NCI-H2029 (cell line): ENCODE measurements at regions not wholly inside any gene's neighbourhood (a gene's known extent, or its start where the extent isn't known, plus 50 kb on each side); places are given as distances from the start of the nearest gene placed in this dataset.
A peak's percentile ranks its signal among the peaks of the same experiment; 100 is the strongest.

Experiments used
- DNase-seq: peaks from one replicate; lab custom pipeline; 2025; lab: John Stamatoyannopoulos, UW

DNA sequence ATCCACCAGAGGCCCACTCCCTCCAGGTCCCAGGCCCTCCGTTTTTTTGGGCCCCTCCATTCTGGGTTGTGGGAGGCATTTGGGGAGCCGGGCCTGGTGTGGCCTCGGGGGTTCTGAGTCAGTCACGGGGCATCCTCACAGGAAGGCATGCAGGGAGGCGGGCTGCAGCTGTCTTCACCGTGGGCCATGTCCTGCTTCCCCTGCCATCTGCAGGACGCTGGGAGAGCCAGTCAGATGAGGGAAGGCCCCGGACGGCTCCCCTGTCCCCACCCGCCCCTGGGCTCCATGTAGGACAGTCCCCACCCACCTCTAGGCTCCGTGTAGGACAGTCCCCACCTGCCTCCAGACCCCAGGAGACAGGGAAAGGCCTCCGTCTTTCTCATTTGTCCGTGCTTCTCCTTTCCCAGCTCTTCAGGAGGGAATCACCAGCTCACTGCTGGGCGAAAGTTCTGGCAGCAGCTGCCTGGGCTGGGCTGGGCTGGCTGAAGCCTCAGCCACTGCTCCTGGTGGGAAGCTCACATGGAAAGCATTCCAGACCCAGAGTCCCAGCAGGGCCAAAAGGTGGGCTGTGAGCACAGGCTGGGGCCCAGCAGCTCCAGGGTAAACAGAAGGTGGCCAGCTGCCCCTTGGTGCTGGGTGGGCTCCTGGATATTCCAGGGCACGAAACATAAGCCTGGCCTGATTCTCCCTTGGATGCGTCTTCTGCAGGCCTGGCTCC lies 217.8 kb downstream of the KIF26A start:
- no peak for DNase-seq

DNA sequence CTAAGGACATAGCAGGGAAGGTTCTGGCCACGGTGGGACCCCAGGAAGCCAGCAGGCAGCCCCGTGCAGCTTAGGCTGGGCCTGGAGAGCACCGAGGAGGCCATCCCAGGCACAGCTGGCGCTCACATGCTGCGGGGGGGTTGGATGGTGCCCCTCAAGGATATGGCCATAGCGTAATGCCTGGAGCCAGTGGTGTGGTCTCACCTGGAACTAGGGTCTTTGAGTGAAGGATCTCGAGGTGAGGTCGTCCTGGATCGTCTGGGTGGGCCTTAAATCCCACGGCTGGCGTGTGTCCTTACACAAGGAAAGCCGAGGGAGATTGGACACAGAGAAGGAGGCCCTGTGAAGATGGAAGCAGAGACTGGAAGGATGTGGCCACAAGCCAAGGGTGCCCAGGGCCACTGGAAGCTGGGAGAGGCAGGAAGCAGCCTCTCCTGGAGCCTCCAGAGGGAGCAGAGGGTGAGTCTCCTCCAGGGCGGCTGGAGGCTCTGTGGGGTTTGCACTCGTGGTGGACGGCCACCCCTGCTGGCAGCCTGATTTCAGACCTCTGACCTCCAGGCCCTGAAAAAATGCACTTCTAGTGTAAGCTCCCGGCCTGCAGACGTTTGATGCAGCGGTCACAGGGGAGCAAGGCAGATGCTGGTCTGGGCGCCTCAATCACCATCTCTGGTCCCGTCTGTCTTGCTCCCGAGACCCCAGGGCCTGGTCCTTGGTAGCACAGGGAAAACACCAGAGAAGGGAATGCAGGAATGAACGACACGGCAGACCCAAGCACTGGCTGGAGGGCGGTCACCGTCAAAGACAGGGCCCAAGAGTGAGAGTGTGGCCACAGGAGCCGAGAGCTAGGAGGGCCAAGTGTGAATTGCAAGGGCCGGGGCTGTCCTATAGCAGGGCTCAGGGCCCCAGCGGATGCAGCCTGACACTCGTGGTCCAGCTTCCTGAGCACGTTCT lies 218.6 kb downstream of the KIF26A start:
- no peak for DNase-seq

GRCh38 chr14:104357689-104358527 lies 219.5 kb downstream of the KIF26A start:
- DNase-seq = no peak

DNA sequence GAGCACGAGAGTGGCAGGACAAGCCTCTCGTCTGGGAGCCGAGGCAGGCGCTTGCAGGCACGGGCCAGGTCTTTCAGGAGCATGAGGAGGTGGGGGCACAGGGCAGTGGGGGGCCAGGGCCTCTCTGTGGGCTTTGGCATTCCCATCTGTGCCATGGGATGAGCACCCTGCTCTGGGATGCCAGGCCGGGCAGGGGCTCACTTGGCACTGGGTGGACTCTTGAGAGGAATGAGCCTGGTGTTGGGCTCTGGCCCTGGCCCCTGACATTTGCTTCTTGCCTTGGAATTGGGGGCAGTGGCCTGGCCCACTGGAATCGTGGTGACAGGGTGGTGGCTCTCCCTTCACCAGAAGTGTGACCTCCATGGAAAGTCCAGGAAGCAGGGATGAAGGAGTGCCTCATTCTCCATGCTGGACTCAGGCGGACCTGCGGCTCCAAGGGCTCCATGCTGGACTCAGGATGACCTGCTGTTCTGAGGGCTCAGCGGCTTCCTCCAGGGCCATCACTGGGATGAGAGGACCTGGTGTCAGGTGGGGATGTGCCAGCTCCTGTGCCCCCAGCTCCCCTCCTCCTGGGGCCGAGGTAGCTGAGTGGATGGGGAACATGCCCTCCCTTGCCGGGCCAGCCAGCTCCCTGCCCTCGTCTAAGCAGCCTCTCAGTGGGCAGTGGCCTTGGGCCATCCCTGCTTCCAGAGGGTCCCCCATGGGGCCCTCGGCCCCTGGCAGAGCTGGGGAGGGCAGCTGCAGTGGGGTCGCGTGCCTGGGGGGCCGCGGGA lies 220.3 kb downstream of the KIF26A start:
- no peak for DNase-seq

DNA sequence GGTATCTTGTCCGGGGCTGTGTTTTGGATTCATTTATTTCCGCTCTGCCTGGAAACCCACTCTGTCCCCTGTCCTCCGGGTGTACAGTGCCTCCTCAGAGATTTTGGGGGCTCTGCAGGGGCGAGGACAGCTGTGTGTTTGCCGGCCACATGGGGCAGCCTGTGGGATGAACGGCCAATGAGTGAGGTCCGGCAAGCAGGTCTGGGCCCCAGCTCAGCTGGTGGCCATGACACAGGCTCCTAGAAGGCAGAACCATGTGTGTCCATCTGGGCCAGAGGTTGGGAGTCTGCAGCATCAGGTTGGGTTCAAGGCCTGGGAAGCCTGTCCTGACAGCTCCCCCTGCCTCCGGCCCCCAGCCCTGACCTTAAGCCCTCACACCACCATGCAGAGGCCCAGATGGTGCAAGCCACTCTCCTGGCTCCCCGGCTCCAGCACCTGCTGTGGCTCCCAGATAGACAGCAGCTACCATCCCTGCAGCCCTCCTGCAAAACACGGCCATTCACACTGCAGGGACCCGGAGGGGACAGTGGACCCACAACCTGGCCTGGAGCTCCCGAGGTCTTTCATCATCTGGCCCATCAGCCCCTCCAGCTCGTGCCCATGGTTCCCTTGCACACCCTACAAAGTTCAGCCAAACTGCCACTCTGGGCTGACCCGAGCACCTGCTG lies 220.1 kb upstream of the C14orf180 start:
- no peak for DNase-seq

GRCh38 chr14:104359969-104360442 lies 219.6 kb upstream of the C14orf180 start:
- no peak for DNase-seq

GRCh38 chr14:104360501-104360900 lies 219.1 kb upstream of the C14orf180 start:
- DNase-seq = no peak

- DNase-seq = no peak
These were observed 218.4 kb upstream of the C14orf180 start for GRCh38 chr14:104361101-104361591.

GRCh38 chr14:104361921-104362681 lies 217.5 kb upstream of the C14orf180 start:
- DNase-seq = no peak

GRCh38 chr14:104362761-104363605 lies 216.6 kb upstream of the C14orf180 start:
- DNase-seq = no peak

GRCh38 chr14:104363891-104364760 lies 215.4 kb upstream of the C14orf180 start:
- no peak for DNase-seq

- DNase-seq = no peak
These were observed 214.7 kb upstream of the C14orf180 start for GRCh38 chr14:104364830-104365229.

DNA sequence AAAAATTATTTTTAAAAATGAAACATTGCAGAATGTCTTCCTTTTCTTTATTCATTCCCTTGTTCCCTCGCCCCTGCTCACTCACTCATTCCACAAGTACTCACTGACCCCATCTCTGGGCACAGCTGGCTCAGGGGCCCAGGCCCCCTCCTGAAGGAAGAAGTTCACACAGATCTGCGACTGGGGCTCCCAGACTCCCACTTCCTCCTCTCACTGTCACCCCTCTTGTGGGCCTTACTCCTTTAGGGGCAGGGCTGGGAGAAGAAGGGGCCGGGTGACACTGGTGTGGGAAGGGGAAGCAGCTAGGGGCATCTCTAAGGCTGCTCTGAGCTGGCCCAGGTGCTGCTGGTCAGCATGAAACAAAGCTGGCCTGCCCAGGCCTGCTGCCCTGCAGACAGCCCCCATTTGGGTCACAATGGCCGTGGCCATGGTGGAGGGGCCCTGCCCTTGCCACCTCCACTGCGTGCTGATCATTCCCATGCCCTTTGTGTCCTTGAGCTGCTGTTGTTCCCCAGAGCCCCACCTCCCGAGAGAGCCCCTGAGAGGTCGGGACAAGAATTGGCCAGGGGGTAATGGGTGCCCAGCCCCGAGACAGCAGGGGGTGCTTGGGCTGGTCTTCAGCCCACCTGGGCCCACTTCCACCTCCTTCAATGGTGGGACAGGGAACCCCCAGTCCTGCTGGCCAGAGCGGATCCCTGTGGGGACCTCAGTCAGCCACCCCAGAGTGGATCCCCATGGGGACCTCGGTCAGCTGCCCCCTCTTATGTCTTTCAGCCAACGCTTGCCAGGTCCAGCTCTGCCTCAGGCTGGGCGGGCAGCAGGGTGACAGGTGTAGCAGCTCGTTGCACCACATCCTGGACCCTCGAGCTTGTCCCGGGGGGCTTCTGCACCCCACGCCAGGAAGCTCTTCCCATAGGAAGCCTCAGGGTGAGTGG lies 212.4 kb upstream of the C14orf180 start:
- DNase-seq = no peak

- DNase-seq = peak; percentile 62
These were observed 211.5 kb upstream of the C14orf180 start for GRCh38 chr14:104367866-104368750.

GRCh38 chr14:104368751-104369100 lies 210.8 kb upstream of the C14orf180 start:
- no peak for DNase-seq

DNA sequence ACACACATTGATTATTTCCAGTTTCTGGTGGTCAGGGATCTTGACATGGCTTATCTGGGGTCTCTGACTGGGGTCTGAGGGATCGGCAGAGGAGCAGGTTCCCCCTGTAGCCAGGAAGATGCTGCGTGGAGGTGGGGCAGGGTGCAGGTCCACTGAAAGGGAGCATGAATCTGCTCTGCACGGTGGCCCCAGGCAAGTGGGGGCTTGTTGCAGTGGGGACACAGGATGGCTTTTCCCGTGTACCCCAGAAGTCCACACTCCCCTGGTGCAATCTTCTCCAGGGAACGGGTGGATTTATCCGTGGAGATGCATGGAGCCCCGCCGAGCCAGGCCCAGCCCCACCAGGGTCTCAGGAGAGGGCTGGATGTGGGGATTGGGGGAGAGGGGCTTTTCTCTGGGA lies 210.4 kb upstream of the C14orf180 start:
- no peak for DNase-seq
